HCT116 (cell line): ENCODE measurements at regions not wholly inside any gene's neighbourhood (a gene's known extent, or its start where the extent isn't known, plus 50 kb on each side); places are given as distances from the start of the nearest gene placed in this dataset.

Experiments used
- ATF3 ChIP-seq: IDR thresholded peaks from 2 replicates; pipeline ENCODE4 v1.6.1; 2012
- CTCF ChIP-seq, 3 experiments: fragments of 200-600 bp in 1 of 3; sonication (generic) in 1 of 3; IDR thresholded peaks in 2 of 3; conservative IDR thresholded peaks in 1 of 3; 2 replicates each; pipeline ENCODE4 v1.5.1; 2012 to 2017; ENCODE audit warnings: low read depth in 2 of 3, low read length in 2 of 3, antibody characterized with exemption in 1 of 3, borderline replicate concordance in 1 of 3, control low read depth in 1 of 3, mild to moderate bottlenecking in 1 of 3, mixed read lengths in 1 of 3, mixed run types in 1 of 3, moderate library complexity in 1 of 3; ENCODE audit not compliant: insufficient read depth in 1 of 3
- EGR1 ChIP-seq: IDR thresholded peaks from 2 replicates; pipeline ENCODE4 v1.6.1; 2012; ENCODE audit warnings: low read depth
- EZH2 ChIP-seq: fragments of 200-600 bp; sonication (generic); IDR thresholded peaks from 2 replicates; pipeline ENCODE4 v1.6.1; 2017; ENCODE audit warnings: antibody characterized with exemption, mixed run types
- REST ChIP-seq: IDR thresholded peaks from 2 replicates; pipeline ENCODE4 v1.6.1; 2012; ENCODE audit warnings: low read depth
- YY1 ChIP-seq: IDR thresholded peaks from 2 replicates; pipeline ENCODE4 v1.6.1; 2011; ENCODE audit warnings: low read length, low read depth, moderate library complexity, mild to moderate bottlenecking; ENCODE audit not compliant: insufficient replicate concordance; ENCODE audit errors: extremely low read depth
- ZNF274 ChIP-seq: fragments of 200-500 bp; sonication (Bioruptor generic); IDR thresholded peaks from 2 replicates; pipeline ENCODE4 v1.6.1; 2014; ENCODE audit warnings: mild to moderate bottlenecking, low read depth, low read length, inconsistent platforms

- TF ChIP-seq EGR1, result no peak
- TF ChIP-seq CTCF (IDR thresholded peaks at IDR 0.05 in 2 of 3, conservative IDR thresholded peaks at IDR 0.05 in 1 of 3; ENCODE audit: borderline replicate concordance in 1 of 3, insufficient read depth in 1 of 3, low read depth in 2 of 3, low read length in 2 of 3), result no peak
- no peak for TF ChIP-seq ZNF274
- TF ChIP-seq REST, result no peak
- no peak for TF ChIP-seq EZH2
- no peak for TF ChIP-seq YY1
- no peak for TF ChIP-seq ATF3
These were observed 237.1 kb upstream of the PROK2 start for GRCh38 chr3:72022027-72022426.
